H1 (cell line): ENCODE measurements at regions not wholly inside any gene's neighbourhood (a gene's known extent, or its start where the extent isn't known, plus 50 kb on each side); places are given as distances from the start of the nearest gene placed in this dataset.

Experiments used
- EP300 ChIP-seq, 2 experiments: IDR thresholded peaks; 1 replicate in 1 of 2; 2 replicates in 1 of 2; pipeline ENCODE4 v1.6.1; 2011 to 2012; ENCODE audit warnings: low read depth in 2 of 2, low read length in 2 of 2, mild to moderate bottlenecking in 2 of 2, borderline replicate concordance in 1 of 2, inconsistent platforms in 1 of 2, moderate library complexity in 1 of 2
- PHF8 ChIP-seq: fragments of 200-600 bp; sonication (generic); conservative IDR thresholded peaks from 2 replicates; pipeline ENCODE4 v1.7.1; 2012; ENCODE audit warnings: low read depth, mild to moderate bottlenecking, inconsistent platforms, low read length, moderate library complexity
- RAD21 ChIP-seq, 2 experiments: IDR thresholded peaks in 1 of 2; conservative IDR thresholded peaks in 1 of 2; 2 replicates each; pipeline ENCODE4 v1.6.1; 2011; ENCODE audit warnings: low read depth in 2 of 2, low read length in 2 of 2, improper control_type of control experiment in 1 of 2, inconsistent platforms in 1 of 2, mild to moderate bottlenecking in 1 of 2, moderate library complexity in 1 of 2
- SP4 ChIP-seq: IDR thresholded peaks from 2 replicates; pipeline ENCODE4 v1.6.1; 2012; ENCODE audit warnings: low read length, inconsistent platforms
- TAF1 ChIP-seq: IDR thresholded peaks from 2 replicates; pipeline ENCODE4 v1.6.1; 2011; ENCODE audit warnings: mild to moderate bottlenecking, low read depth, low read length
- TBP ChIP-seq: IDR thresholded peaks from 2 replicates; pipeline ENCODE4 v1.6.1; 2011; ENCODE audit warnings: low read depth, low read length, improper control_type of control experiment
- TF ChIP-seq, protein P1 (sequence below), 3 experiments: IDR thresholded peaks; 1 replicate in 2 of 3; 2 replicates in 1 of 3; pipeline versions ENCODE4 v1.5.1 to v1.6.1; 2011; ENCODE audit warnings: low read length in 3 of 3, mild to moderate bottlenecking in 3 of 3, inconsistent platforms in 2 of 3, low read depth in 1 of 3, moderate library complexity in 1 of 3; ENCODE audit not compliant: insufficient read depth in 1 of 3; ENCODE audit errors: control extremely low read depth in 1 of 3
- TF ChIP-seq, protein P2 (sequence below): IDR thresholded peaks from 2 replicates; pipeline ENCODE4 v1.6.1; 2012; ENCODE audit warnings: inconsistent platforms

DNA sequence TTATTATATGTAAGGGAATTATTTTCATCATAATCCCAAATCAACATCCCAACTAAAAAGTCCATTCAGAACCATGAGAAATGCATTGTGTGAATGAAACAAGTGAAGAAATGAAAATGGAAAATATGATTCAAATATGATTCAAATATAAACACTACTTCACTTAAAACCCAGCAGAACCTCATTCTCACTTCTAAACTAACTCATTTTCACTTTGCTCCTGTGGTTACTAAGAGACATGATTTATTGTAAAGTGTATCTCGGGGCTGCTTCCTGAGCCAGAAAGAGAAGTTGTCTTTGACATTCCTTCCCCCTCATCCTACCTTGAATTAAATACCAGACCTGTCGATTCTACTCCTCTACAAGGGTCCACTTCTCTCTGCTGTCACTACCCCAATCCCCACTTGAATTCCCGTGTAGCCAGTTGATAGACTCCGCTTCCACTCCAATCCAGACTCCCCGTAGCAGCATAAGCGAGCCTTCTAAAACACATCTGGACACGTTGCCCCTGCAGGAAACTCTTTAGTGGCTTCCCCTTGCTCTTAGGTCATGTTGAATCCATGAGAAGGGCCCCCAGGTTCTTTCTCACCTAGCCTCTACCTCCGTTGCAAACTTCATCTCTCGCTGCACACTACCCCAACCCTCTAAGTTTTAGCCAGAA, 697.0 kb upstream of the ID2 start:
- TF ChIP-seq TAF1: no peak
- no peak for TF ChIP-seq EP300 (IDR thresholded peaks at IDR 0.05; ENCODE audit: borderline replicate concordance in 1 of 2, low read depth in 2 of 2, low read length in 2 of 2)
- no peak for TF ChIP-seq RAD21 (IDR thresholded peaks at IDR 0.05 in 1 of 2, conservative IDR thresholded peaks at IDR 0.05 in 1 of 2; ENCODE audit: low read depth in 2 of 2, low read length in 2 of 2)
- no peak for TF ChIP-seq PHF8
- TF ChIP-seq, protein P1, sequence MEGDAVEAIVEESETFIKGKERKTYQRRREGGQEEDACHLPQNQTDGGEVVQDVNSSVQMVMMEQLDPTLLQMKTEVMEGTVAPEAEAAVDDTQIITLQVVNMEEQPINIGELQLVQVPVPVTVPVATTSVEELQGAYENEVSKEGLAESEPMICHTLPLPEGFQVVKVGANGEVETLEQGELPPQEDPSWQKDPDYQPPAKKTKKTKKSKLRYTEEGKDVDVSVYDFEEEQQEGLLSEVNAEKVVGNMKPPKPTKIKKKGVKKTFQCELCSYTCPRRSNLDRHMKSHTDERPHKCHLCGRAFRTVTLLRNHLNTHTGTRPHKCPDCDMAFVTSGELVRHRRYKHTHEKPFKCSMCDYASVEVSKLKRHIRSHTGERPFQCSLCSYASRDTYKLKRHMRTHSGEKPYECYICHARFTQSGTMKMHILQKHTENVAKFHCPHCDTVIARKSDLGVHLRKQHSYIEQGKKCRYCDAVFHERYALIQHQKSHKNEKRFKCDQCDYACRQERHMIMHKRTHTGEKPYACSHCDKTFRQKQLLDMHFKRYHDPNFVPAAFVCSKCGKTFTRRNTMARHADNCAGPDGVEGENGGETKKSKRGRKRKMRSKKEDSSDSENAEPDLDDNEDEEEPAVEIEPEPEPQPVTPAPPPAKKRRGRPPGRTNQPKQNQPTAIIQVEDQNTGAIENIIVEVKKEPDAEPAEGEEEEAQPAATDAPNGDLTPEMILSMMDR (IDR thresholded peaks at IDR 0.05; ENCODE audit: control extremely low read depth in 1 of 3, insufficient read depth in 1 of 3, low read depth in 1 of 3, low read length in 3 of 3): no peak
- TF ChIP-seq, protein P2, sequence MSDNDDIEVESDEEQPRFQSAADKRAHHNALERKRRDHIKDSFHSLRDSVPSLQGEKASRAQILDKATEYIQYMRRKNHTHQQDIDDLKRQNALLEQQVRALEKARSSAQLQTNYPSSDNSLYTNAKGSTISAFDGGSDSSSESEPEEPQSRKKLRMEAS: no peak
- TF ChIP-seq SP4: no peak
- TF ChIP-seq TBP: no peak
